Left kidney (tissue), 1 donor: ENCODE measurements at regions not wholly inside any gene's neighbourhood (a gene's known extent, or its start where the extent isn't known, plus 50 kb on each side); places are given as distances from the start of the nearest gene placed in this dataset.
A peak's percentile ranks its signal among the peaks of the same experiment; 100 is the strongest.
"Not testable (repeated sequence)": the region's sequence is repeated elsewhere in the genome, so short reads cannot be mapped to it uniquely, and the experiment has no call there.

Experiments
- DNase-seq: peaks from one replicate; pipeline ENCODE4 v3.0.0-alpha.2; 2013

DNA sequence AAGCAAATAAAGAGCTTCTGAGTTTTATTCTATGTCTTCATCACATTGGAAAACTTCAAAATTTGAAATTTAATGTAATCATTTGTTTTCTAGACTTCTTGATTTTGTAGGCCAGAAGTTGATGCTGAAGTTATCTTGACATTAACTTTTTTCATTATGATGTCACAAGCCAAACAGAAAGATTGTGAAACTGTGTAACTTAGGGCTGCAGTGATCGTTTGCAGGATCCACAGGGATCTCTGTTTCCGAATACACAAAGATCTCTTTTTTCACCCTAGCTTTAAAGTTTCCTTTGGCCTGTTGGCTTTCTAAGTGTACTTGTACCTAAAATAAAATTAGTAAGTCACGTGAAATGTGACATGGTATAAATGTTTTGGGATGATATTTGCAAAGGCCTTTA, 594.9 kb upstream of the CDH2 start:
- DNase-seq: no peak

DNA sequence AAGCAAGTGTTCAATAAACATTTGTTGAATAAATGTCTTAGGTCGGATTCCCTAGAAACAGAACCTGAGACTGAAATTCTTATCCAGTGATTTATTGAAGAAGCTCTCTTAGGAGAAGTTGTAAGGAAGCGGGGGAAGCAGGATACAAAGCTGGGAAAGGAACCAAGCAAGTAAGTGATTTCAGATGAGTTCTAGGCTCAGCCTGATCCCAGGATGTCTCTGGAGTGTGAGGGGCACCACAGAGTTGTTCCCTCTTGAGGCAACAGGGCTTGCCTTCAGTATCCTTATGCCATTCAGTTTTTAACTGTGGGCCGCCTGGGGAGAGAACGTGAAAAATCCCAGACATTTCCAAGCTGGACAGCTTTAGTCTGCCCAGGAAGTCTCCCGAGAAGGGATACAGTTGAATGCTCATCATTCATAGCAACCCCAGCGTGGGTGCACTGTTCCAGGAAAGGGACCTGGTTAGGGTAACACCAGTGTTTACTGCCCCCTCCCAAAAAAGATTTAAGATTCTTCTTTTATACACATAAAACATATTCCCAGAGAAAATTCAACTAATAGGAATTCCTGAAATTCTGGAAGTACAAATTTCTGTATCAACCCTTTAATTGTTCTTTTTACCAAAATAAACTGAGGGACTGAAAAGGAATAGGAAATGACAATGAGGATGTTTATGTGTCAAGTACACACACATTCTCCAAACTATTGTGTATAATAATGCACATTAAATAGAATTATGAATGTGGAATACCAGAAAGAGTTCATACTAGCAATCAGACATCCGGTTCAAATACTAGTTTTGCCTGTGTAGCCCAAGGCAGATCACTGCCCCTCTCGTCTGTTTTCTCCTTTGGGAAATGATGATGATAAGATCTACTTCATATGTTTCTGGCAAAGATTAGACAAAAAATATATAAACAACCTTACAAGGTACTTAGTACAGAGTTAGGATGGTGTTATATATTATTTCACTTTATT, 592.1 kb upstream of the CDH2 start:
- DNase-seq: no peak

DNA sequence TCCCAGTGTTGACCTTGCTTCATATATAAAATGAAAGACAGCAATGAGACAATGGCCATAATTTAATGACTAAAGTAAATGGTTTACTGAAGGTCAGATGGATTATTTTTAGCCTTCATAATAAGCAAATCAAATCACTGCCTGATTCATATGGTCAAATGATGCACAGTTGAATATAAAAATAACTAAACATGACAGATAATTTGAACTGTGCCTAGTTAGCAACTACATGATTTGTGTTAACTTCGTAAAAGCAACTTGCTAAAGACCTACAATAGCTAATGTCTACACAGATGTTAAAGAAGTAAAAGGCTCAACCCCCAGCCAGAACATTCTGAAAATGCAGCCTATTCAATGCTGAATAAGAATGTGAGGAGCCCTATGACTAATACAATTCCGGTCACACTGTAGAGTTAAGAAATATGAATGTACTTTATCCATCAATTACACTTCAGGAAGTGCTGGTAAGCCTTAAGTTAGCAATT, 590.8 kb upstream of the CDH2 start:
- no peak for DNase-seq

DNA sequence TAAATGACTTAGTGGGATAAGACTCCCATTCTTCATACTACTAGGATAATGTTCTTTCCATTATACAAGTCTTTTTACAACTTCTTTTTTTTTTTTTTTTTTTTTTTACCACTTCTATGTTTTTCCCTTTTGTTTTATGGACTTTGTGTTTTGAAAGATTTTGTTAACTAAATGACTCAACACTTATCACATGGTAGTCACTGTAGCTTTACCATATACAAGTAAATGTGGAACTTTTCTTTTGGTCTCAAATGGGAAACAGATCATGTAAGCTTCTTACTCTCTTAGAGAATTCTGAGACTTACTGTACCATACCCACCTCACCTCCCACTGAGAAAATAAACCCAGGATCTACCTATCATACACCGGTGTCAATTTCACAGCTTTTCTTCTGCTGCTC, 590.3 kb upstream of the CDH2 start:
- no peak for DNase-seq

DNA sequence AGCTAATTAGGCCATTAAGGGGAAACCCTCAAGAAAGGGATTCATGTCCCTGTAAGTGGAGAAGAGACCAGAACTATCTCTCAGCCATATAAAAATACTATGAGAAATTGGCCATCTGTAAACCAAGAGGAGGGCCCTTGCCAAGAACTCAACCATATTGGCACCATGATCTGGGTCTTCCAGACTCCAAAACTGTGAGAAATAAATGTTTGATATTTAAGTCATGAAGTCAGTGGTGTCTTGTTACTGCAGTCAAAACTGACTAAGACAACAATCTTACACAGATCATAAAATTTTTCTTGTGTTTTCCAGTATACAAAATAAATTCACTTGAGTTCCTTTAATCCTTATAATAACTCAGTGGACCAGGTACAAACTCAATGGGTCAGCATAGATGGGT, 589.8 kb upstream of the CDH2 start:
- DNase-seq: no peak

DNA sequence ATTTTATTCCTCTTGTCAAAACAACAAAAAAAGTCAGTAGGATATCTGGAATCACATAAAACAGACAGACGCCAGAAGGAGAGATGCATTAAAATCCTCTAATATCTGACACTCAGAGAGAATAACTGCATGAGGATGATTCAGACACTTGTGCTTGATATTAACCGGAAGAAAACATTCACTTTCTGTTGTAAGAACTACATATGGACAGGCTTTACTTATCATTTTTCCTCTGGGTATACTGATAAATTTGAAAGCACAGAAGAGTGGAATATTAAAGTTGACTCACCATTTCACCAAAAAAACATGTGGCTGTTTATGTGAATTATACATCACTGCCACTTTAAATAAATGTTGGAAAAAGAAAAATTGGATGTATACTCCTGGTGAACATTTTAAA, 589.1 kb upstream of the CDH2 start:
- DNase-seq: no peak

DNA sequence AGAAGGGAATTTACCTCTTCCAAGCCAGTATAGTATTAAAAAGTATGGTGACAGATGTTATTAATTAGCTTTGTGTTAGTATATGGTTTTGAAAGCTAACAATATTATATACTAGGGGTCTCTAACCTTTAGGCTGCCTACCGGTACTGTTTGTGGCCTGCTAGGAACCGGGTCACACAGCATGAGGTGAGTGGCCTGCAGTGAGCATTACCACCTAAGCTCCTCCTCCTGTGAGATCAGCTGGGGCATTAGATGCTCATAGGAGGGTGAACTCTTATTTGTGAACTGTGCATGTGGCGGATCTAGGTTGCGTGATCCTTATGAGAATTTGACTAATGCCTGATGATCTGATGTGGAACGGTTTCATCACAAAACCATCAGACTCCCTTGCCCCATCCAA, 583.4 kb upstream of the CDH2 start:
- no peak for DNase-seq

DNA sequence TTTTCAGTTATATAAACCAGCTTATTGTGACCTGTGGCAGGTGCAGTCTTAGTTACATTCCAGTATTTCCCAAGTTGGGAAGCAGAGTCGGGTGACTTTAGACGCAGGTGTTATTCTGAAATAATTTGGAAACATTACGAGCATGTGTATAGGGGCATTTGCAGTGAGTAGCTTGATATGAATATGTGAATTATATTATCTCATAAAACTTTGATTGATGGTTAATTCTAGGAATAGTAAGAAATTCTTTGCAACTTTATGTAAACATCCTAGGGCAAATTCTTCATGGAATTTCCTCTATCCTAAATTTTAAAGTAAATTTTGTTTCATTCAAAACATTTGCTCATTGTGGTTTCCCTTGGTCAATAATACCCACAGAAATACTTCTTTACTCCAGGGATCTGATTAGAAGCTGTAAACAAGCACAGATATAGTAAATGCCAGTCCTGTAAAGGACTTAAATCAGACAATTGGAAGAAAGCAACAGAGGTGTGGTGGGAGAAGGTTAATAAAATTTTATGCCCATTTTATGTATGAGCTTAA, 580.6 kb upstream of the CDH2 start:
- no peak for DNase-seq

DNA sequence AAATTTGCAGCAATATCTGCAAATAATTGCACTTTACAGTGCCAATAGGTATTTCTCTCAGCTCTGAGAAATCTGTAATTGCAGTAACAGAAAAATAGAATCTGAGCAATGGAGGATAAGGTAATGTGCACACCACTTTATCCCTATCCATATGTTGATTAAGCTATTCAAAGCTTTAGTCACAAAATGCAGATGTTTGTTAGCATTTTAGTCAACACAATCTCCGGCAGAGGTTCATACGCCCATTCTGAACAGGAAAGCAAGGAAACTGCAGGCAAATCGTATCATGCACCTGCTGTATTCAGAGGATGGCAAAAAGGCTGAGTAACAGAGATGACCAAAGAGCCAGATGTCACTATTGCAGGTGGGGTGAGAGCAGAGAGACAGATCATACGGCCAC, 566.2 kb upstream of the CDH2 start:
- DNase-seq: no peak

DNA sequence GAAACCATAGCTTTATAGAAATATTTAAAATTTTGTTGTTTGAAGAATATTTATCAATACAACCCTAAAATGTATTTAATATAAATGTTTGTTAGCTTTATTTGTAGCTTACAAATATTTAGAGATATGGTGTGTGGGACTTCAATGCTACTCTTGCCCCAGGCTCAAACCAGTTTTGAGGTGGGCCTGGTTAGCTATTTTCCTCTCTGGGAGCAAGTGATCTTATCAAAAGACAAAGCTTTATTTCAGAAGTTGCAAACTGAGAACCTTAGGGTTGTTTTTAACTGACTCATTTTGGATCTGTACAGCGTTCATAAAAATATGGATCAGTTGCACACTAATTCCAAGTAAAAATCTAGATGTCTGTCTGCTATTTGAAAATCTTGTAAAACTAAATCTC, 563.6 kb upstream of the CDH2 start:
- DNase-seq: no peak

DNA sequence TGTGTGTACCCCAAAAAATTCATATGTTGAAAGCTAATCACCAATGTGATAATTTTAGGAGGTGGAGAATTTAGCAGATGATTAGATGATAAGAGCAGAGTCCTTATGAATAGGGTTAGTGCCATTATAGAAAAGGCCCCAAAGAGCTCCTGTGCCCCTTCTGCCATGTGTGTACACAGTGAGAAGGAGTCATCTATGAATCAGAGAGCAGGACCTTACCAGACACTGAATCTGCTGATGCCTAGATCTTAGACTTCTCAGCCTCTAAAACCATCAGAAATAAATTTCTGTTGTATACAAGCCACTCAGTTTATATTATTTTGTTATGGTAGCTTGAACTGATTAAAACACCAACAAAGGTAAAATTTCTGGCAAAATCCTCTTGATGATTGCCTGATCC, 560.0 kb upstream of the CDH2 start:
- no peak for DNase-seq

DNA sequence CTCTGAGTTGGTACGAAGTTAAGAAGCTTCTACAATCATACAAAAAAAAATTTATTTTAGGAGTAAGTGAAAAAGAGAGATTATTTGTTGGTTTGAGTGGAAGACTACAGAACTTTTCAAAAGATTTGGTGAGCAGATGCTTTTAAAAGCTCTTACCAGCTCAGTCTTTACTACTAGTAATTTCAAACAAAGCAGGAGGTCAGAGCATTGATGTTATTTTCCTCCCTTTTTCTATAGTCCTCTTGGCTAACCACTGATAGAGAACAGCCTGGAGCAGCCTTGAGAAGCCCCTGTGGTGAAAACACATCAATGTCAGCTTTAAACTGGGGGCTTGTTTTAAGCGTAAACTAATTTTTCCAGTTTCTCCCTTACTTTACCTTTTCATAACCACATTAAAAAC, 559.3 kb upstream of the CDH2 start:
- no peak for DNase-seq

DNA sequence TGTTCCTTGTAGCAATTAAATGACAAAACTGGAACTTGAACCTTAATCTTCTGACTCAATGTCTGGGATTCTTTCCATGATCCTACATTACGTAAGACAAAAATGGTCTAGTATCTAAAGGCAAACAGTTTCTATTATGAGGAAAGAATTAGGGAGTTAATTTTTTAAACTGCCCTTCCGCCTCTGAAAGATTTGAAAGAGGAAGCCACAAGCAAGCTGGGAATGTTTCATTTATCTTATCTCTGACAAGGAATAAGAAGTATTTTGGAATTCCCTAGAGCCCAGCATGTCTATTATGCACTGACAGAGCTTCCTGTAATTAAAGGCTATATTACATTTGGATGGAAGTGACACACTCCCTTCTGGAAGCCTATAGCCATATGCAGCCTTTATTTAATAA, 558.8 kb upstream of the CDH2 start:
- DNase-seq: peak; percentile 6

DNA sequence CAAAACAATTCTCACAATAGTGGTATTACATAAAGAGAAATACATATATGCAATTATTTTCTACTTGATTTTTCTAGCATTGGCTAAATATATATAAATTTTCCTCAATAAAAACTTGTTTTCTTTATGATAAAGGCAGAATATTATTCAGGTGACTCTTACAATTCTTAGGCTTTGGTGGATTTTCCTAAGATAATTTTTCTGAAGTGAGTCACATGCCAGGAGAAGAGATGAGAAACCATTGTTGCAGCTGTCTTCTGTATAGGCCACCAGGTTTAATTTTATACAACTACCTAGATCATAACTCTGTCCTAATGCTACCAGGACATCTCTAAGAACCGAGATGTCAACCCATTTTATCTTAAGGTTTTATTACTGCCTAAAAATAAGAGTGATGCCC, 552.4 kb upstream of the CDH2 start:
- no peak for DNase-seq

DNA sequence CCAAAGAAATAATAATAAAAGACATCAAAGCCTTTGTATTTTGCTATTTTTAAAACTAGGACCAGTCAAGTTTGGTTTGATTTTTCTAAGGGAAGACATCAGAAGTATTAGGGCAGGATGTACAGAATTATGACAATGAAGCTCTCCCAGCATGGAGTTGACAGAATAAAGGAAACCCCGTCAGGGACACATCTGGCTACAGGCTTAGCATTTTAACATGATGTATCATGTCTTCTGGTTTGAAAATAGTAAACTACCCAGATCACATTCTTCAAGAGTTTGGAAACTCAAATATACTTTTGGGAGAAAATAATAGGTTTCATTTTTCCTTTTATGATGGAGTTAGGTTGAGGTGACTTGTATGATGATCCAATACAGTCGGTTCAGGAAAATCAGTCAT, 552.0 kb upstream of the CDH2 start:
- no peak for DNase-seq

DNA sequence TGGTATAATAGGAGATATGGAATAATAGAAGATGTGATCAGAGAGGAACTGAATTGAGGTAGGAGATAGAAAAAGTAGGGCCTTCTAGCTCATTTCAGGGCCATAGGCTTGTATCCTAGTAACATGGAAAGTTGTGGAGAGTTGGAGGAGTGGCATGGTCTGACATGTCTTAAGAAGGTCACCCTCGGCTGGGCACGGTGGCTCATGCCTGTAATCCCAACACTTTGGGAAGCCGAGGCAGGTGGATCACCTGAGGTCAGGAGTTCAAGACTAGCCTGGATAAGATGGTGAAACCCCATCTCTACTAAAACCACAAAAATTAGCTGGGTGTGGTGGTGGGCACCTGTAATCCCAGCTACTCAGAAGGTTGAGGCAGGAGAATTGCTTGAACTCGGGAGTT, 550.3 kb upstream of the CDH2 start:
- DNase-seq: not testable (repeated sequence)

DNA sequence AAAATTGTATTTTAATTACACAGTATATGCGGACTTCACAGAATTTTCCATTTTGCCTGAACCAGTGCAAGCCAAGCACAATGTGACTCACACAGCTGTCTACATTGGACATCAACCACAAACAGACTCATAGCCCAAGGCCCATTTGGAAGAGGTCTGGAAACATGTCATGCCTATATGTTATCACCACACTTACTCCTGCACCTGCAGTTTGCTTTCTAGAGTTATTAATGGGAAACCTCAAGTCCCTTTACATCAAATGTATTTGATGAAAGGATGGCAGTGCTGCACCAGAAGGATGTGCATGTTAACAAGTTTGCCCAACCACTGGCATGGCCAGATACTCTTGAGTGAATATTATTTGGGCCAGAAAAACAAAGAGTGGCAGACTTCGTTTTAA, 548.9 kb upstream of the CDH2 start:
- no peak for DNase-seq

DNA sequence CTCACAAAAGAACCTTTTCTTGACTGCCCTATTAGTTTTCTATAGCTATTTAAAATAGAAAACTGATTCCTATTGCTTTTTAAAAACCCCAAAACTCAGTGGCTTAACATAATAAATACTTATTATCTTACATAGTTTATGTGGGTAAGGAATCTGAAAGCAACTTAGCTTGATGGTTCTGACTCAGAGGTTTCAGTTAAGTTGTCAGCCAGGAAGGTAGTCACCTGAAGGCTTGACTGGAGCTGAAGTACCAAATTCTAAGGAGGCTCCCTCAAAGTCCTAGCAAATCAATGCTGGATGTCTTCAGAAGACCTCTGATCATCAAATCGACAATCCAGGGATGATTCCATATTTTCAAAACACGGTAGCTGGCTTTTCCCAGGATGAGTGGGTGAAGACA, 546.6 kb upstream of the CDH2 start:
- DNase-seq: no peak

DNA sequence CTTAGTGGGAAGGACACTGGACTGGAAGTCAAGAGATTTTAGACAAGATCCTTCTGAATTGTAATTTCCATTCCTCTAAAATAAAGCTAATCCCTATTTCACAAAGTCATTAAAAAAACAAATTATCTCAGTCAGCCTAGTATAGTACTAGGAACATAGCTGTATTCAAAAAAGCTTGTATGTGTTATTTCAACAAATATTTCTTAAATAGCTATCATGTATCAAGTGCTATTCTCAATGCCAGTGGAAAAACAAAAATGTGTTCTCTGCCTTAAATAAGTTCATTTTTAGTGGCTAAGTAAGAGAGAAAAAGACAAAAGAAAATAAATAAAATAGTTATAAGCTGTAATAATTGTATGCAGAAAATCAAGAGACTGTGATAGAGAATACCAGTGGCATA, 541.8 kb upstream of the CDH2 start:
- DNase-seq: no peak

DNA sequence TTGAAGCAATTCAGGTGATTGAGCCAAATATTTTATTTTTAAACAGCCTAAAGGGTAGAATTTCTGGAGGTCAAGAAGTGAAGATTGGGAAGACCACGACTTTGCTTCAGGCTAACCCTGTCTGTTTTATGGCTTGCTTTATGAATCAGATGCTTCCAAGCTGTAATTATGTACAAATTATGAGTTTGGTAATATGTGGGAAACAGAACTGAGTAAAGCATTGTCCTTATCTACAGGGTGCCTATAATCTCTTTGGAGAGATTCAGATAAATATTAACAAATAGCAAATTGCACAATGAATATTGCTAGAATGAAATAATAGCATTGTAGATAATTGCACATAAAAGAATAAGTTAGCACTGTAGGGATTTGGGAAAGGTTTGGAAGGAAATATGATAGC, 539.4 kb upstream of the CDH2 start:
- no peak for DNase-seq

DNA sequence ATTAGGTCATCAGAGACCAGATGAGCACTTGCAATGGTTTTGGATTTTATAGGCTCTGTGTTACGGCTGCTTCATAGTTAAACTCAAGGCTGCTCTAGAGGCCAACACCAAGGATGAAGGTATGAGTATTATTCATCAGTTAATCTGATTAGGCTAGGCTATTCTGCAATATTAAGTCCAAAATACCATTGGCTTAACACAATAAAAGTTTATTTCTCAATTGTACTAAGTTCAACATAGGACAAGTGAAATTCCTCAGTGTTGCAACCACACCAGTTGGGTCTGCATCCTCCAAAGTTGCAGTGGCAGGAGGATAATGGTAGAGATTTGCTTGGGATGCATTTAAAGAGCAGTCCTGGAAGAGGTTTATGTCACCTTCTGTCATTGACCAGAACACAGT, 538.3 kb upstream of the CDH2 start:
- no peak for DNase-seq

DNA sequence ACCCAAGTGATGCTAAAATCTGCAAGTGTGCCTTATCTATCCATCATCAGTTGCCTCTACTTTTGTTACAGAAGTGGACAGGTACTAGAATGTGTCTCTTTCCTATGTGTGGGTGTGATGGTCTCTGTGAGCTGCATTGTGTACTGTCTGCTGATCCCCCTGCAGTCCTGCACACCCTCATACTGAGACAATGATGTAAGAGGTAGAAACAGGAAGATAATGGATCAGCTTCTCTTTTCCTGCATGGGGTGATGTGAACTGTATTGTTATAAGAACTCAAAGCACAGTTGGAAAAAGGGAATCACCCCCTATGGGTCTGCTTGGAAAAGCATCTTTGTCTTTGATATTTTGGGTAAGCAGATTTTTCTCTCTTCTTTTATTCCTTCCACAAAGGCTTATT, 537.6 kb upstream of the CDH2 start:
- no peak for DNase-seq

DNA sequence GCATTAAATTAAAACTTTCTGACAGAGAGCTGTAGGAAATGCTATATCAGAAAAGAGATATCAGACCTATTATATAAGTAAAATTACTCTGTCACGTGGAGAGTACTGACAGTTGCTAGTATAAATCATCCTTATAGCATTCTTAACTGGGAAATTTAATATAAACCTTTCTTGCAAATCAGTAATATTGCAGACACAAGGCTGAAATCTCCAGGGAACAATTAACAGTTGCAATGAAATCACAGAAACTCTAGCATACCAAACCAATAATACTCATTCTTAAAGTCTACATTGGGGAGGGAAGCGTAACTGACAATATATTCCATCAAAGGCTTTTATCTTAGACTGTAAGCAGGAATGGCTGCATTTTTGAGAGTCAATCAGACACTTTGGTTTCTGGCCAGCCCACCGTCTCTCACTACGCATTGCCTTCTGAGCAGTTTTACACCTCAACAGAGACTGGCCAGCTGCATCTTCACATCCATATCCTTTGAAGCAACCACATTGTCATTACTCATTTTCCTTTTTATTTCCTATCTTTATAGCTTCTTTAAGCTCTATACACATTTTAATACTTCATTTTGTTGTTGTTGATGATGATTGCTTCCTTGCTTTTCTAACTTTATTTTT, 536.0 kb upstream of the CDH2 start:
- no peak for DNase-seq

DNA sequence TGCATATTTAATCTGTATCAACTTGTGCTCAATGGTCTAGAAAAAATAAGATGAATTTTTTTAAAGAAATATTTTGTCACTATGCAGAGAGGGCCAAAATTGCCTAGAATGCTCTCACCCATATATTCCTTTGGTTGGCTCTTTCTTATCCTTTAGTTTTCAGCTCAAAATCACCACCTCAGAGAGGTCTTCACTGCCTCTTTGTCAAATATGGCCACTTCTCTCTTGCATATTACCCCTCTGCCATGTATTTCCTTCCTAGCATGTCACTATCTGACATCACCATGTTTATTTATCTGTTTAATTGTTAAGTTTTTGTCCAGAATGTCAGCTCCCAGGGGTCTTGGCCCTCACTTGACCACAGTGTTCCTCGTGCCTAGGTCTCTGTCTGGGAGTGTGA, 535.2 kb upstream of the CDH2 start:
- DNase-seq: no peak
